ENCODE measurements at regions not wholly inside any gene's neighbourhood (a gene's known extent, or its start where the extent isn't known, plus 50 kb on each side); places are given as distances from the start of the nearest gene placed in this dataset.
A peak's percentile ranks its signal among the peaks of the same experiment; 100 is the strongest.
"Not testable (repeated sequence)": the region's sequence is repeated elsewhere in the genome, so short reads cannot be mapped to it uniquely, and the experiment has no call there.

DNA sequence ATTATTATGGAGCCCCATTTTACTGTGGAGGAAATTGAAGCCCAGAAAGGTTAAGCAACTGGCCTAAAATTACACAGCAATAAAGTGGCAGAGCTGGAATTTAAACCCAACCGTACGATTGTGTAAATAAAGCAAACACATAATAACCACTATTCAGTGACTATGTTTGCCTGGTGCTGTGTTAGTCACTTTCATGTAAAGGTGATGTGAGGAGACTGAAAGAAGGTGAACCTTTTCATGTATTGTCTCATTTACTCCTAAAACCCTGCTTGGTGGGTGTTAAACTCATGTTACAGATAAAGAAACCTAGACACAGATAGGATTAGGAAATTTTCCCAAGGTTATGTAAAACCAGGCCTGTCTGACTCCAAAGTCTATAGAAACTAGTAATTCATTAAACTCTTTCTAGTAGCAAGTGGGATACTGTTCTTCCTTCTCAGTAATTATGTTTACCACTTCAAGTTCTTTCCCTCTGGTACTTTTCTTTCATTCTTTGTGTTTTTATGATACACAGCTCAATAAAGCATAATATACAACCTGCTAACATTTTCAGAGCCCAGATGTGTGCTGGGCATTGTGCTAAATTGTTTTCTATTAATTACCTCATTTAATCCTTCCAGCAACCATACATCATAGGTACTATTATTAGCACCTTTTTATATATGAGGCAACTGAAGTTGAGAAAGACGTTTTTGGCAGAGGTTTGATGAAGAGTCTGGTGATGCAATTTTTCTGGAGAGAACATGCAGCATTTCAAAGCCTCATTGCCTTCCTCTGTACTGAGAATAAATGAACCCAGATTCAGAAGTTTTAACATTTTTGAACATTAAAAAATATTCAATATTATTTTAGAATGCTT, 202.7 kb downstream of the SPRY1 start:
- H3K4me3 Mint-ChIP-seq, result peak overlapping the region in 1 of 2 donors; percentile 11
- H3K27ac Mint-ChIP-seq, result peak overlapping the region; percentile 36 to 73
- H3K4me1 Mint-ChIP-seq (ENCODE audit: low read depth in 2 of 2), result peaks cover 11% of the 10 kb centered on the region in 2 donors
- no peaks in the 10 kb centered on the region for H3K9me3 Mint-ChIP-seq
- DNase-seq, result no peak
- H3K36me3 Mint-ChIP-seq (ENCODE audit: insufficient read depth), result no peaks in the 10 kb centered on the region
- ATAC-seq (replicated peaks), result no peak
- no peaks in the 10 kb centered on the region for H3K27me3 Mint-ChIP-seq

GRCh38 chr4:123599920-123600810, 203.6 kb downstream of the SPRY1 start:
- Mint-ChIP-seq H3K4me3 (peak overlapping the region; percentile 11 to 32), H3K4me1 (ENCODE audit: low read depth in 2 of 2) (peaks cover 11% of the 10 kb centered on the region in 2 donors), H3K9me3 (no peaks in the 10 kb centered on the region), H3K27ac (peak overlapping the region; percentile 36 to 73), H3K27me3 (no peaks in the 10 kb centered on the region), H3K36me3 (ENCODE audit: insufficient read depth) (no peaks in the 10 kb centered on the region)
- DNase-seq, result peak; percentile 55 to 62 (median 56)
- ATAC-seq (replicated peaks), result peak; percentile 99

GRCh38 chr4:123600987-123601904, 204.7 kb downstream of the SPRY1 start:
- H3K4me3 Mint-ChIP-seq, result no peak overlapping the region
- ATAC-seq (replicated peaks) (no peak), DNase-seq (no peak)
- H3K27me3 Mint-ChIP-seq, result no peaks in the 10 kb centered on the region
- no peaks in the 10 kb centered on the region for H3K36me3 Mint-ChIP-seq (ENCODE audit: insufficient read depth)
- H3K4me1 Mint-ChIP-seq (ENCODE audit: low read depth in 2 of 2), result peaks cover 13% of the 10 kb centered on the region in 2 donors
- no peaks in the 10 kb centered on the region for H3K9me3 Mint-ChIP-seq
- H3K27ac Mint-ChIP-seq, result peak overlapping the region in 1 of 2 donors; percentile 73

GRCh38 chr4:123602007-123602406, 205.4 kb downstream of the SPRY1 start:
- Mint-ChIP-seq H3K27me3 (no peaks in the 10 kb centered on the region), H3K27ac (peak overlapping the region in 1 of 2 donors; percentile 42), H3K4me3 (no peak overlapping the region), H3K4me1 (ENCODE audit: low read depth in 2 of 2) (peaks cover 18 to 21% of the 10 kb centered on the region in 2 donors), H3K36me3 (ENCODE audit: insufficient read depth) (no peaks in the 10 kb centered on the region), H3K9me3 (no peaks in the 10 kb centered on the region)
- no peak for DNase-seq
- no peak for ATAC-seq (replicated peaks)

- H3K4me1 Mint-ChIP-seq (ENCODE audit: low read depth in 2 of 2), result peaks cover 22 to 25% of the 10 kb centered on the region in 2 donors
- H3K36me3 Mint-ChIP-seq (ENCODE audit: insufficient read depth), result no peaks in the 10 kb centered on the region
- ATAC-seq (replicated peaks), result no peak
These were observed 206.6 kb downstream of the SPRY1 start for GRCh38 chr4:123603165-123603564.

GRCh38 chr4:123605797-123606196, 209.2 kb downstream of the SPRY1 start:
- ATAC-seq (replicated peaks); H3K4me3 Mint-ChIP-seq; H3K27me3 Mint-ChIP-seq; H3K36me3 Mint-ChIP-seq (ENCODE audit: insufficient read depth); H3K27ac Mint-ChIP-seq; H3K9me3 Mint-ChIP-seq; DNase-seq: not testable (repeated sequence)
- H3K4me1 Mint-ChIP-seq (ENCODE audit: low read depth in 2 of 2), result peaks cover 13 to 15% of the 10 kb centered on the region in 2 donors

More at GRCh38 chr4:123603165-123603564, 206.6 kb downstream of the SPRY1 start:
- no peak overlapping the region for H3K27ac Mint-ChIP-seq
- no peak for DNase-seq
- no peaks in the 10 kb centered on the region for H3K9me3 Mint-ChIP-seq
- no peaks in the 10 kb centered on the region for H3K27me3 Mint-ChIP-seq
- H3K4me3 Mint-ChIP-seq, result no peak overlapping the region

GRCh38 chr4:123606336-123606735, 209.7 kb downstream of the SPRY1 start:
- no peak overlapping the region for H3K27ac Mint-ChIP-seq
- H3K9me3 Mint-ChIP-seq, result no peaks in the 10 kb centered on the region
- H3K27me3 Mint-ChIP-seq, result no peaks in the 10 kb centered on the region
- no peaks in the 10 kb centered on the region for H3K36me3 Mint-ChIP-seq (ENCODE audit: insufficient read depth)
- H3K4me1 Mint-ChIP-seq (ENCODE audit: low read depth in 2 of 2), result peaks cover 13 to 15% of the 10 kb centered on the region in 2 donors
- no peak overlapping the region for H3K4me3 Mint-ChIP-seq
- ATAC-seq (replicated peaks) (no peak), DNase-seq (no peak)

- no peaks in the 10 kb centered on the region for H3K27me3 Mint-ChIP-seq
- H3K36me3 Mint-ChIP-seq (ENCODE audit: insufficient read depth), result no peaks in the 10 kb centered on the region
- H3K4me1 Mint-ChIP-seq (ENCODE audit: low read depth in 2 of 2), result peaks cover 12 to 15% of the 10 kb centered on the region in 2 donors
- no peaks in the 10 kb centered on the region for H3K9me3 Mint-ChIP-seq
- H3K27ac Mint-ChIP-seq, result peak overlapping the region; percentile 41 to 61
- DNase-seq (no peak), ATAC-seq (replicated peaks) (peak; percentile 32)
- H3K4me3 Mint-ChIP-seq, result peak overlapping the region in 1 of 2 donors; percentile 35
These were observed 210.4 kb downstream of the SPRY1 start for GRCh38 chr4:123606946-123607542.

DNA sequence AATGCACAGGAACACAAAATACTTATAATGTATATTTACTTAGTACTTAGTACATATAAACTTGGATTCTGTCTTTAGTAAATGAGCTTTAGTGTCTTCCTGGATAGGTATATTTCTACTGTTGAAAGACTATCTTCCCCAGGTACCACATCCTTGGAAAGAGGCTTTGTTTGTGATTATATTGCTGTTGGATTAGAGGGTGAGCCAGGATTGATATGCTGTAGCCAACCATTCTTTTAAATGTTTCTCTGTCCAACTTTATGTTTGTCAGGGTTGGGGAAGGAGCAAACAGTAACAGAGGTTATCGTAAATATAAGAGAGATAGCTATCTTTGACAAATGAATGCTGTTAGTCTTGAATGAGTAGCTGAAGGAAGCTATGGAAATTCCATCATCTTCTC, 213.2 kb downstream of the SPRY1 start:
- Mint-ChIP-seq H3K36me3 (ENCODE audit: insufficient read depth) (no peaks in the 10 kb centered on the region), H3K4me3 (no peak overlapping the region), H3K4me1 (ENCODE audit: low read depth in 2 of 2) (peaks cover 11 to 15% of the 10 kb centered on the region in 2 donors), H3K27me3 (no peaks in the 10 kb centered on the region), H3K27ac (no peak overlapping the region), H3K9me3 (no peaks in the 10 kb centered on the region)
- ATAC-seq (replicated peaks) (no peak), DNase-seq (no peak)

- no peak for DNase-seq
- Mint-ChIP-seq H3K4me1 (ENCODE audit: low read depth in 2 of 2) (peaks cover 11 to 12% of the 10 kb centered on the region in 2 donors), H3K36me3 (ENCODE audit: insufficient read depth) (peaks cover 4% of the 10 kb centered on the region), H3K27me3 (no peaks in the 10 kb centered on the region), H3K9me3 (no peaks in the 10 kb centered on the region), H3K4me3 (no peak overlapping the region), H3K27ac (no peak overlapping the region)
- no peak for ATAC-seq (replicated peaks)
These were observed 217.2 kb downstream of the SPRY1 start for GRCh38 chr4:123613586-123614344.

DNA sequence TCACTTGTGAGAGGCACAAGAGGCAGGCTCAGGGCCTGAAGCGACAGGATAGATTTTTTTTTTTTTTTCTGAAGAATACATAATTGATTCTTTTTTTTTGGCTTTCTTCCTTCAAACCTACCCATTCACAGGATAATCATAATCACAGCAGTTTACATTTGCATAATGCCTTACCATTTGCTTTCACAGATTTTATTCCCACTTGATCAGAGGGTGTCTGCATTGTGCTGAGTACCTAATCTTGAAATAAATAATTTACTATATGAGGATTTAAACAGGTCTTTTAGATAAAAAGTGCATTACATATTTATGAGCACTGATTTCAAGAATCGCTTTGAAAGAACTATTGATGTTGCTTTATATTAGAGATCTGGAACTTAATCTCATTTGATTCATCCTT, 219.3 kb downstream of the SPRY1 start:
- Mint-ChIP-seq H3K36me3 (ENCODE audit: insufficient read depth) (peaks cover 4% of the 10 kb centered on the region), H3K9me3 (no peaks in the 10 kb centered on the region), H3K27me3 (no peaks in the 10 kb centered on the region), H3K4me1 (ENCODE audit: low read depth in 2 of 2) (peaks cover 11 to 14% of the 10 kb centered on the region in 2 donors), H3K27ac (peak overlapping the region in 1 of 2 donors; percentile 90), H3K4me3 (no peak overlapping the region)
- ATAC-seq (replicated peaks) (no peak), DNase-seq (no peak)

- Mint-ChIP-seq H3K36me3 (ENCODE audit: insufficient read depth) (peaks cover 4% of the 10 kb centered on the region), H3K4me1 (ENCODE audit: low read depth in 2 of 2) (peaks cover 16 to 18% of the 10 kb centered on the region in 2 donors), H3K27ac (peak overlapping the region; percentile 90 to 93), H3K4me3 (peak overlapping the region in 1 of 2 donors; percentile 38), H3K9me3 (no peaks in the 10 kb centered on the region), H3K27me3 (no peaks in the 10 kb centered on the region)
- DNase-seq (peak; percentile 47 to 60 (median 58)), ATAC-seq (replicated peaks) (peak; percentile 98)
These were observed 220.4 kb downstream of the SPRY1 start for GRCh38 chr4:123616951-123617461.
